ENCODE measurements at regions not wholly inside any gene's neighbourhood (a gene's known extent, or its start where the extent isn't known, plus 50 kb on each side); places are given as distances from the start of the nearest gene placed in this dataset.

- TF ChIP-seq CTCF (IDR thresholded peaks at IDR 0.05 in 4 of 5, conservative IDR thresholded peaks at IDR 0.05 in 1 of 5) (no peak), POLR2A (IDR thresholded peaks at IDR 0.05) (no peak)
Measured at GRCh38 chr7:69173846-69174245, 424.4 kb upstream of the AUTS2 start.

Measured in gastrocnemius medialis (tissue), 4 donors.